HEK293 (cell line): ENCODE measurements at regions not wholly inside any gene's neighbourhood (a gene's known extent, or its start where the extent isn't known, plus 50 kb on each side); places are given as distances from the start of the nearest gene placed in this dataset.
"Not testable (repeated sequence)": the region's sequence is repeated elsewhere in the genome, so short reads cannot be mapped to it uniquely, and the experiment has no call there.

Experiments used
- CTCF ChIA-PET: fragments of 350-600 bp; formaldehyde crosslinking; extraction: SDS; loops from one replicate; lab custom pipeline; 2021; ENCODE audit warnings: antibody characterized with exemption; lab: Yijun Ruan, JAX
- POLR2A ChIA-PET: fragments of 300-600 bp; formaldehyde crosslinking; extraction: SDS; loops from one replicate; lab custom pipeline; 2020; ENCODE audit warnings: antibody characterized with exemption, inconsistent platforms; lab: Yijun Ruan, JAX
- H3K27ac ChIP-seq: fragments of 200-500 bp; sonication (Bioruptor generic); 2 replicates; pipeline ENCODE4 v1.5.1; 2014; ENCODE audit warnings: low read depth, low read length, control low read depth, inconsistent platforms; ENCODE audit errors: extremely low read depth
- H3K36me3 ChIP-seq, 2 experiments: fragments of 200-500 bp in 1 of 2; sonication (Bioruptor generic) in 1 of 2; 1 replicate in 1 of 2; 2 replicates in 1 of 2; pipeline ENCODE4 v1.5.1; 2014 to 2017; ENCODE audit warnings: inconsistent platforms in 2 of 2, low read length in 2 of 2; ENCODE audit not compliant: control insufficient read depth in 2 of 2, insufficient read depth in 1 of 2
- H3K4me1 ChIP-seq: fragments of 200-500 bp; sonication (Bioruptor generic); 2 replicates; pipeline ENCODE4 v1.5.1; 2014; ENCODE audit warnings: mild to moderate bottlenecking, low read length, inconsistent platforms; ENCODE audit not compliant: control insufficient read depth, insufficient read depth
- H3K4me3 ChIP-seq: 2 replicates; pipeline ENCODE4 v1.5.1; 2011; ENCODE audit warnings: low read depth, mild to moderate bottlenecking, control low read depth, low read length, moderate library complexity
- H3K9me3 ChIP-seq: fragments of 200-500 bp; sonication (Bioruptor generic); 2 replicates; pipeline ENCODE4 v1.5.1; 2014; ENCODE audit warnings: low read depth, low read length, inconsistent platforms; ENCODE audit not compliant: control insufficient read depth, insufficient read depth
- GLI4 ChIP-seq: fragments of 450-650 bp; formaldehyde crosslinking; IDR thresholded peaks from 2 replicates; pipeline ENCODE4 v1.5.1; 2016; ENCODE audit warnings: missing biosample characterization, missing genetic modification characterization
- HOXC10 ChIP-seq: sonication (generic); formaldehyde crosslinking; IDR thresholded peaks from 2 replicates; pipeline ENCODE4 v1.8.1; 2023; ENCODE audit warnings: mild to moderate bottlenecking, missing genetic modification reagents
- KLF1 ChIP-seq: fragments of 450-650 bp; formaldehyde crosslinking; IDR thresholded peaks from 2 replicates; pipeline ENCODE4 v1.5.1; 2016; ENCODE audit warnings: missing biosample characterization, missing genetic modification characterization
- RBAK ChIP-seq: fragments of 450-650 bp; formaldehyde crosslinking; IDR thresholded peaks from 2 replicates; pipeline ENCODE4 v1.5.1; 2016; ENCODE audit warnings: missing biosample characterization, missing genetic modification characterization
- SETDB1 ChIP-seq: IDR thresholded peaks from one replicate; pipeline ENCODE4 v1.6.1; 2017; ENCODE audit warnings: mild to moderate bottlenecking, low read length, moderate library complexity, mixed read lengths; ENCODE audit not compliant: insufficient read length
- SP7 ChIP-seq: fragments of 450-650 bp; formaldehyde crosslinking; IDR thresholded peaks from 2 replicates; pipeline ENCODE4 v1.5.1; 2016; ENCODE audit warnings: missing biosample characterization, missing genetic modification characterization
- TRIM28 ChIP-seq: IDR thresholded peaks from 2 replicates; pipeline ENCODE4 v1.6.1; 2011; ENCODE audit warnings: low read length, control low read depth, borderline replicate concordance
- ZBTB48 ChIP-seq: fragments of 450-650 bp; formaldehyde crosslinking; IDR thresholded peaks from 2 replicates; pipeline ENCODE4 v1.5.1; 2016; ENCODE audit warnings: missing biosample characterization, missing genetic modification characterization
- ZIC2 ChIP-seq: fragments of 450-650 bp; formaldehyde crosslinking; IDR thresholded peaks from 2 replicates; pipeline ENCODE4 v1.5.1; 2016; ENCODE audit warnings: missing biosample characterization, missing genetic modification characterization
- ZNF10 ChIP-seq: fragments of 450-650 bp; formaldehyde crosslinking; IDR thresholded peaks from 2 replicates; pipeline ENCODE4 v1.5.1; 2017; ENCODE audit warnings: missing biosample characterization, missing genetic modification characterization
- ZNF112 ChIP-seq: fragments of 450-650 bp; formaldehyde crosslinking; IDR thresholded peaks from 2 replicates; pipeline ENCODE4 v1.5.0; 2017; ENCODE audit warnings: missing biosample characterization, missing genetic modification characterization
- ZNF114 ChIP-seq: fragments of 450-650 bp; formaldehyde crosslinking; IDR thresholded peaks from 2 replicates; pipeline ENCODE4 v1.5.0; 2017; ENCODE audit warnings: missing biosample characterization, missing genetic modification characterization
- ZNF416 ChIP-seq: fragments of 450-650 bp; formaldehyde crosslinking; IDR thresholded peaks from 2 replicates; pipeline ENCODE4 v1.5.1; 2016; ENCODE audit warnings: missing biosample characterization, missing genetic modification characterization
- ZNF423 ChIP-seq: fragments of 450-650 bp; formaldehyde crosslinking; IDR thresholded peaks from 2 replicates; pipeline ENCODE4 v1.5.1; 2016; ENCODE audit warnings: missing biosample characterization, missing genetic modification characterization
- ZNF433 ChIP-seq: fragments of 450-650 bp; formaldehyde crosslinking; IDR thresholded peaks from 2 replicates; pipeline ENCODE4 v1.5.1; 2016; ENCODE audit warnings: missing biosample characterization, missing genetic modification characterization, low read depth
- ZNF549 ChIP-seq: fragments of 450-650 bp; IDR thresholded peaks from 2 replicates; pipeline ENCODE4 v1.5.1; 2018; ENCODE audit warnings: missing biosample characterization, missing genetic modification characterization, mild to moderate bottlenecking, inconsistent platforms, moderate library complexity
- ZNF600 ChIP-seq: fragments of 450-650 bp; formaldehyde crosslinking; IDR thresholded peaks from 2 replicates; pipeline ENCODE4 v1.5.1; 2016; ENCODE audit warnings: missing biosample characterization, missing genetic modification characterization
- ZNF610 ChIP-seq: fragments of 450-650 bp; formaldehyde crosslinking; IDR thresholded peaks from 2 replicates; pipeline ENCODE4 v1.5.1; 2016; ENCODE audit warnings: missing biosample characterization, missing genetic modification characterization, borderline replicate concordance
- ZNF785 ChIP-seq: fragments of 450-650 bp; formaldehyde crosslinking; IDR thresholded peaks from 2 replicates; pipeline ENCODE4 v1.5.1; 2016; ENCODE audit warnings: missing biosample characterization, missing genetic modification characterization
- TF ChIP-seq, protein P1 (sequence below): fragments of 450-650 bp; formaldehyde crosslinking; IDR thresholded peaks from 2 replicates; pipeline ENCODE4 v1.5.1; 2016; ENCODE audit warnings: missing biosample characterization, missing genetic modification characterization
- TF ChIP-seq, protein P2 (sequence below): fragments of 450-650 bp; formaldehyde crosslinking; IDR thresholded peaks from 2 replicates; pipeline ENCODE4 v1.5.1; 2016; ENCODE audit warnings: missing biosample characterization, missing genetic modification characterization, low read depth
- TF ChIP-seq, protein P3 (sequence below): fragments of 450-650 bp; formaldehyde crosslinking; IDR thresholded peaks from 2 replicates; pipeline ENCODE4 v1.5.1; 2016; ENCODE audit warnings: missing biosample characterization, missing genetic modification characterization

DNA sequence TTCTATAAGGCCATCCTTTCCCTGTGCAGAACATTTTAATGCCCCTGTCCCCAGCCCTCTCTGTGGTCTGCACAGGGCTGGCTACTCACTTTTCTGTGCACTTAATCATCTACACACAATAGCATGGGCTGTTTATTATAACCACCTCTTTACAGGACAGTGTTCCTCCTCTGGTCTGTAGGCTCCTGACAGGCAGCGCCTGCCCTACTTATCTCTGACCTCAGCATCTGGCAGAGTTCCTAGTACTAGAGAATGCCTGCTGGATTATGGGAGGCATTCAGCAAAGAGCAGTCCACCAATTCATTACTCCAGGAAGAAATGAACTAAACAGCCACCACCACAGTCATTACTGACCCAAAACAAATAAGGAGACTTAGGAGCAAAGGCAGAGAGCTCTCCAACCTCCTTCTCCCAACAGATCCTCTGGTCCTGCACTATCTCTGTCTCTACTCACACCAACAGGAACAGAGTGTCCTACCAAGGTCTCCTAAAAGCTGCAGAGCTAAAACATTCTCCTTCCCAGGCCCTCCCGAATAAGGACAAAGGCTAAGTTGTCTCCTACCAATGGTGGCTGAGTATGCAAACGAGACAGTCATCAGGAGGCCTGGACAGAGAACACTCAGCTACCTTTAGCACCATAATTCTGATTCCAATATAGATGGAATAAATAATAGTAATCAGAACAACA, 279.2 kb downstream of the QDPR start (continued):
- no peak for TF ChIP-seq RBAK (tag by site-specific recombination)

DNA sequence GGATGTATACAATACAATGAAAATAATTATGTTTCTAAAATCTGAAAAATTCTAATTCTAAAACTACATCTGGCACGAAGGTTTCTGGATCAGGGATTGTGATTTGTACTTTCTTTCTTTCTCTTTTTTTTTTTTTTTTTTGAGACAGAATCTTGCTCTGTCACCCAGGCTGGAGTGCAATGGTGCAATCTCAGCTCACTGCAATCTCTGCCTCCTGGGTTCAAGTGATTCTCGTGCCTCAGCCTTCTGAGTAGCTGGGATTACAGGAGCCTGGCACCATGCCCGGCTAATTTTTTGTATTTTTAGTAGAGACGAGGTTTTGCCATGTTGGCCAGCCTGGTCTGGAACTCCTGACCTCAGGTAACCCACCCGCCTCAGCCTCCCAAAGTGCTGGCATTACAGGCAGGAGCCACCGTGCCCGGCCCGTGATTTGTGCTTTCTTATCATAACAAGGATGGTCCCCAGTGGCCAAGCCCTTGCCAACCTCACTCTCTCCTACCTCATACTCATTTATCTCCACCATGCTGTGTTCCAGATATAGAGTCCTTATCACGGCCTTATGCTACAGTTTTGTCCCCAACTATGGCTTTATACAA, 279.9 kb downstream of the QDPR start:
- H3K9me3 ChIP-seq, H3K4me3 ChIP-seq, CTCF ChIA-PET, H3K27ac ChIP-seq, POLR2A ChIA-PET, H3K4me1 ChIP-seq, H3K36me3 ChIP-seq: not testable (repeated sequence)

DNA sequence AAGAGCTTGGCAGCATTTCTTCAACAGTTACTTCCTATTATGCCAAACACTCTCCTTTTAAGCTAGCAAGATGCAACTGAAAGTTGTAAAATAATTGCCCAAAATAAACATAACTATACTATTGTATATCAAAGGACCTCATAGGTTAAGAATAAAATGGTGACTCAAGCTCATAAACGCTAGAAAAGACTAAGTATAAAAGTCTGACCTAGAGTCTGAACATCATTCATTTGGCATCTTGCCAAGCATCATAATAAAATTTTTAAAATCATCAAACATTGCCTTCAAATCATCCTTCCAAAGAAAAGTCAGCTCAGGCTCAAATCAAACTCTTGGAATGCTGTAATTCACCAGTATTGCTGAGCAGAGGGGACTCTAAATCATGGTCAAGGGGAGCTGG, 281.2 kb downstream of the QDPR start:
- ChIA-PET POLR2A (no interaction called here), CTCF (interaction anchor here (0.6 to 0.7 kb wide), 2 partner anchors 37 to 107 kb away, joined by 4 read pairs; no protein-coding TSS in a partner anchor)
- Histone ChIP-seq H3K4me3 (no peak overlapping the region), H3K27ac (no peak overlapping the region), H3K9me3 (no peaks in the 10 kb centered on the region), H3K4me1 (no peaks in the 10 kb centered on the region)
- TF ChIP-seq SETDB1 (no peak), ZNF433 (tag by site-specific recombination) (no peak), ZNF610 (tag by site-specific recombination) (no peak), SP7 (tag by site-specific recombination) (no peak), ZNF112 (tag by site-specific recombination) (no peak), TRIM28 (no peak)
- TF ChIP-seq, protein P1, sequence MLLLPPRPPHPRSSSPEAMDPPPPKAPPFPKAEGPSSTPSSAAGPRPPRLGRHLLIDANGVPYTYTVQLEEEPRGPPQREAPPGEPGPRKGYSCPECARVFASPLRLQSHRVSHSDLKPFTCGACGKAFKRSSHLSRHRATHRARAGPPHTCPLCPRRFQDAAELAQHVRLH (tag by site-specific recombination): no peak
- TF ChIP-seq, protein P2, sequence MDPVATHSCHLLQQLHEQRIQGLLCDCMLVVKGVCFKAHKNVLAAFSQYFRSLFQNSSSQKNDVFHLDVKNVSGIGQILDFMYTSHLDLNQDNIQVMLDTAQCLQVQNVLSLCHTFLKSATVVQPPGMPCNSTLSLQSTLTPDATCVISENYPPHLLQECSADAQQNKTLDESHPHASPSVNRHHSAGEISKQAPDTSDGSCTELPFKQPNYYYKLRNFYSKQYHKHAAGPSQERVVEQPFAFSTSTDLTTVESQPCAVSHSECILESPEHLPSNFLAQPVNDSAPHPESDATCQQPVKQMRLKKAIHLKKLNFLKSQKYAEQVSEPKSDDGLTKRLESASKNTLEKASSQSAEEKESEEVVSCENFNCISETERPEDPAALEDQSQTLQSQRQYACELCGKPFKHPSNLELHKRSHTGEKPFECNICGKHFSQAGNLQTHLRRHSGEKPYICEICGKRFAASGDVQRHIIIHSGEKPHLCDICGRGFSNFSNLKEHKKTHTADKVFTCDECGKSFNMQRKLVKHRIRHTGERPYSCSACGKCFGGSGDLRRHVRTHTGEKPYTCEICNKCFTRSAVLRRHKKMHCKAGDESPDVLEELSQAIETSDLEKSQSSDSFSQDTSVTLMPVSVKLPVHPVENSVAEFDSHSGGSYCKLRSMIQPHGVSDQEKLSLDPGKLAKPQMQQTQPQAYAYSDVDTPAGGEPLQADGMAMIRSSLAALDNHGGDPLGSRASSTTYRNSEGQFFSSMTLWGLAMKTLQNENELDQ (tag by site-specific recombination): no peak
- TF ChIP-seq, all 188 proteins: peak for 0
- no peaks in the 10 kb centered on the region for H3K36me3 ChIP-seq

DNA sequence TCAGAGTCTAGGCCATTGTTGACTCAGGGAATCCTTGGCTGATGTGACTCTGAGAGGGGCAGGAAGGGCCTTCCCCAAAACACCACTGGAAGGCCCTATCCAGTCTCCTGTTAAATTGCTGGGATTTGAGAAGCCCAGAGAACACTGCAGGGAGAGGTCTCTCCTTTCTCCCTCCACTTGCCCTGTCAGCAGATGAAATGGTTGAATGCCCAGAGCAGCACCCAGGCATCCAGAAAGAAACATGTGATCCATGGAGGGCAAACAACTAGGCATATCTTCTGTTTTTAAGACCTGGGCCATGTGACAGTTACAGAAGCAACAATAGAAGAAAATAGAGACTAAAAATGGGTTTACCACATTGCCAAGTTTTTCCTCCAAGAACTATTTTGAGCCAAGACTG, 291.1 kb downstream of the QDPR start:
- POLR2A ChIA-PET: no interaction called here
- TF ChIP-seq ZNF549 (no peak), GLI4 (tag by site-specific recombination) (no peak), ZNF114 (tag by site-specific recombination) (no peak), KLF1 (tag by site-specific recombination) (no peak), ZNF416 (no peak), ZNF785 (tag by site-specific recombination) (no peak), HOXC10 (CRISPR knock-in tag) (no peak), ZNF10 (tag by site-specific recombination) (no peak), ZIC2 (no peak), ZBTB48 (tag by site-specific recombination) (no peak), ZNF600 (tag by site-specific recombination) (no peak), ZNF423 (tag by site-specific recombination) (no peak)
- TF ChIP-seq, protein P3, sequence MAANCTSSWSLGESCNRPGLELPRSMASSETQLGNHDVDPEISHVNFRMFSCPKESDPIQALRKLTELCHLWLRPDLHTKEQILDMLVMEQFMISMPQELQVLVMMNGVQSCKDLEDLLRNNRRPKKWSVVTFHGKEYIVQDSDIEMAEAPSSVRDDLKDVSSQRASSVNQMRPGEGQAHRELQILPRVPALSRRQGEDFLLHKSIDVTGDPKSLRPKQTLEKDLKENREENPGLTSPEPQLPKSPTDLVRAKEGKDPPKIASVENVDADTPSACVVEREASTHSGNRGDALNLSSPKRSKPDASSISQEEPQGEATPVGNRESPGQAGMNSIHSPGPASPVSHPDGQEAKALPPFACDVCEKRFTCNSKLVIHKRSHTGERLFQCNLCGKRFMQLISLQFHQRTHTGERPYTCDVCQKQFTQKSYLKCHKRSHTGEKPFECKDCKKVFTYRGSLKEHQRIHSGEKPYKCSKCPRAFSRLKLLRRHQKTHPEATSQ (tag by site-specific recombination): no peak

More for the DNA sequence above, 291.1 kb downstream of the QDPR start:
- no peaks in the 10 kb centered on the region for H3K4me1 ChIP-seq
- no peaks in the 10 kb centered on the region for H3K9me3 ChIP-seq
- CTCF ChIA-PET: no interaction called here
- H3K27ac ChIP-seq: no peak overlapping the region
- H3K4me3 ChIP-seq: no peak overlapping the region
- no peaks in the 10 kb centered on the region for H3K36me3 ChIP-seq
